ENCODE measurements at regions not wholly inside any gene's neighbourhood (a gene's known extent, or its start where the extent isn't known, plus 50 kb on each side); places are given as distances from the start of the nearest gene placed in this dataset.

DNA sequence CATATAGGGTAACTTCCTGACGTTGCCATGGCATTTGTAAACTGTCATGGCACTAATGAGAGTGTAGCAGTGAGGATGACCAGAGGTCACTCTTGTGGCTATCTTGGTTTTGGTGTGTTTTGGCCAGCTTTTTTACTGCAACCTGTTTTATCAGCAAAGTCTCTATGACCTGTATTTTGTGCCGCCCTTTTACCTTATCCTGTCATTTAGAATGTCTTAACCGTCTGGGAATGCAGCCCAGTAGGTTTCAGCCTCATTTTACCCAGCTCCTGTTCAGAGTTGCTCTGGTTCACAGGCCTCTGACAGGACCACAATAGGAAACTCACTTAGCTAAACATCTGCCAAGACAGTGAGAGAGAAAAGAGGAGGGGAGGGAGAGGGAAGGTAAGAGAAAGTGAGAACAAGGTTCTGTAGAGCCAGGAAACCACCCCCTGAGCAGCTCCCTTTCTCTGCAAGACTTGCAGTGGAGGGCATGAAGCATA, 64.8 kb upstream of the PLEKHG3 start:
- ATAC-seq (ENCODE audit: low FRiP score) (no peak), DNase-seq (no peak)
- intact Hi-C loops (cut with DNase I): loop anchor here (5.0 kb wide), 3 partner anchors 97 to 132 kb away; partner anchors contain the start of gene HSPA2 (in 1 of the 2)
- Histone ChIP-seq H3K4me3 (ENCODE audit: low read length in 2 of 2) (no peak overlapping the region), H3K9me3 (ENCODE audit: control insufficient read depth, low read length) (no peaks in the 10 kb centered on the region), H3K27ac (ENCODE audit: low read depth in 1 of 2, low read length in 2 of 2) (no peak overlapping the region), H3K36me3 (ENCODE audit: control insufficient read depth in 1 of 2, insufficient read depth in 2 of 2, low read length in 1 of 2) (no peaks in the 10 kb centered on the region), H3K4me1 (ENCODE audit: control insufficient read depth in 1 of 2, insufficient read depth in 2 of 2, low read length in 2 of 2) (no peaks in the 10 kb centered on the region), H3K27me3 (ENCODE audit: control insufficient read depth in 1 of 2, insufficient read depth in 2 of 2, low read length in 1 of 2) (no peaks in the 10 kb centered on the region)
- WGBS, 2 donors: 50 to 61% methylated on average over 3 of the region's 3 CpGs

DNA sequence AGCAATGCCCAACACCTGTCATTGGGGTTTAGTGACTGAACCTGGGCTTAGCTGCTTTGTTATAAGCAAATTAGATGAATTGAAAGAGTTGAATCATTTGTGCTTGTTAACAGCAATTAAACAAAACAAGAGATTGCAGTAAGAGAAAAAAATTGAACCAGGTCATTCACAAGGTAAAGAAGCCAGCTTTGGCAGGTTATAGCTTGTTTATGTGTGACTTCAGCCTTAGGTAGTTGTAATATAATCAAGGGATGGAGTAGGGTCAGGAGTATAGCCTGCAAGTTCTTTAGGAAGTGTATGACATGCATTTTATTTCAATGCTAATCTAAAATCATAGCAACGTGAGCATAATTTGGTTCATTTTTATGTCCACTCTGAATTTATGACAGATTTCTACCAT, 63.4 kb upstream of the PLEKHG3 start:
- ATAC-seq (ENCODE audit: low FRiP score) (no peak), DNase-seq (no peak)
- Histone ChIP-seq H3K27me3 (ENCODE audit: control insufficient read depth in 1 of 2, insufficient read depth in 2 of 2, low read length in 1 of 2) (no peaks in the 10 kb centered on the region), H3K36me3 (ENCODE audit: control insufficient read depth in 1 of 2, insufficient read depth in 2 of 2, low read length in 1 of 2) (no peaks in the 10 kb centered on the region), H3K9me3 (ENCODE audit: control insufficient read depth, low read length) (no peaks in the 10 kb centered on the region), H3K4me1 (ENCODE audit: control insufficient read depth in 1 of 2, insufficient read depth in 2 of 2, low read length in 2 of 2) (no peaks in the 10 kb centered on the region), H3K4me3 (ENCODE audit: low read length in 2 of 2) (no peak overlapping the region), H3K27ac (ENCODE audit: low read depth in 1 of 2, low read length in 2 of 2) (no peak overlapping the region)
- intact Hi-C loops (cut with DNase I): no loop called here
- WGBS, 2 donors: 90 to 94% methylated on average over 1 of the region's 1 CpG

DNA sequence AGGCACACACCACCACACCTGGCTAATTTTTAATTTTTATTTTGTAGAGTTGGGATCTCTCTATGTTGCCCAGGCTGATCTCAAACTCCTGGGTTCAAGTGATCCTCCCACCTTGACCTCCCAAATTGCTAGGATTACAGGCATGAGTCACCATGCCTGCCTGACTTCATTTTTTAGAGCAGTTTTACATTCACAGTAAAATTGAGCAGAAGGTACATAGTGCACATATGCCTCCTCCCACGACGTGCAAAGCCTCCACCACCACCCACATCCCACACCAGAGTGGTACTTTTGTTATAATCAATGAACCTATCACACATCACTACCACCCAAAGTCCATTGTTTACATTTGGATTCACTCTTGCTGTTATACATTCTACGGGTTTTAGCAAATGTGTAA, 62.5 kb upstream of the PLEKHG3 start:
- ATAC-seq (ENCODE audit: low FRiP score): no peak
- H3K27me3 ChIP-seq (ENCODE audit: control insufficient read depth in 1 of 2, insufficient read depth in 2 of 2, low read length in 1 of 2): no peaks in the 10 kb centered on the region
- no peaks in the 10 kb centered on the region for H3K4me1 ChIP-seq (ENCODE audit: control insufficient read depth in 1 of 2, insufficient read depth in 2 of 2, low read length in 2 of 2)
- WGBS, 2 donors: 84 to 87% methylated on average over 3 of the region's 3 CpGs
- H3K36me3 ChIP-seq (ENCODE audit: control insufficient read depth in 1 of 2, insufficient read depth in 2 of 2, low read length in 1 of 2): no peaks in the 10 kb centered on the region
- no peak overlapping the region for H3K4me3 ChIP-seq (ENCODE audit: low read length in 2 of 2)
- H3K9me3 ChIP-seq (ENCODE audit: control insufficient read depth, low read length): no peaks in the 10 kb centered on the region
- intact Hi-C loops (cut with DNase I): no loop called here
- no peak overlapping the region for H3K27ac ChIP-seq (ENCODE audit: low read depth in 1 of 2, low read length in 2 of 2)
- DNase-seq: no peak

GRCh38 chr14:64643709-64644108, 60.5 kb upstream of the PLEKHG3 start:
- H3K27ac ChIP-seq (ENCODE audit: low read depth in 1 of 2, low read length in 2 of 2): no peak overlapping the region
- H3K9me3 ChIP-seq (ENCODE audit: control insufficient read depth, low read length): no peaks in the 10 kb centered on the region
- no peak for ATAC-seq (ENCODE audit: low FRiP score)
- H3K27me3 ChIP-seq (ENCODE audit: control insufficient read depth in 1 of 2, insufficient read depth in 2 of 2, low read length in 1 of 2): no peaks in the 10 kb centered on the region
- no peak for DNase-seq
- no peaks in the 10 kb centered on the region for H3K4me1 ChIP-seq (ENCODE audit: control insufficient read depth in 1 of 2, insufficient read depth in 2 of 2, low read length in 2 of 2)
- no peak overlapping the region for H3K4me3 ChIP-seq (ENCODE audit: low read length in 2 of 2)
- WGBS, 2 donors: 78 to 96% methylated on average over 3 of the region's 3 CpGs
- H3K36me3 ChIP-seq (ENCODE audit: control insufficient read depth in 1 of 2, insufficient read depth in 2 of 2, low read length in 1 of 2): no peaks in the 10 kb centered on the region
- intact Hi-C loops (cut with DNase I): no loop called here

DNA sequence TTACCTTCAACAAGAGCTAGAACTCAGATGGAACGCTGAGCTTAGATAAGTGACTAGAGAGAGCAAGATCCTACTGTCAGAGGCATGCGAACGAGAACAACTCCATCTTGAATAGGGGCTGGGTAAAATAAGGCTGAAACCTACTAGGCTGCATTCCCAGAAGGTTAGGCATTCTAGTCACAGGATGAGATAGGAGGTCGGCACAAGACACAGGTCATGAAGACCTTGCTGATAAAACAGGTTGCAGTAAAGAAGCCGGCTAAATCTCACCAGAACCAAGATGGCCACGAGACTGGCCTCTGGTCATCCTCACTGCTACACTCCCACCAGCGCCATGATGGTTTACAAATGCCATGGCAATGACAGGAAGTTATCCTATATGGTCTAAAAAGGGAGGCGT, 59.6 kb upstream of the PLEKHG3 start:
- Histone ChIP-seq H3K4me3 (ENCODE audit: low read length in 2 of 2) (no peak overlapping the region), H3K36me3 (ENCODE audit: control insufficient read depth in 1 of 2, insufficient read depth in 2 of 2, low read length in 1 of 2) (no peaks in the 10 kb centered on the region), H3K4me1 (ENCODE audit: control insufficient read depth in 1 of 2, insufficient read depth in 2 of 2, low read length in 2 of 2) (no peaks in the 10 kb centered on the region), H3K27me3 (ENCODE audit: control insufficient read depth in 1 of 2, insufficient read depth in 2 of 2, low read length in 1 of 2) (no peaks in the 10 kb centered on the region), H3K27ac (ENCODE audit: low read depth in 1 of 2, low read length in 2 of 2) (no peak overlapping the region), H3K9me3 (ENCODE audit: control insufficient read depth, low read length) (no peaks in the 10 kb centered on the region)
- WGBS, 2 donors: 92 to 94% methylated on average over 8 of the region's 8 CpGs
- DNase-seq (no peak), ATAC-seq (ENCODE audit: low FRiP score) (no peak)
- intact Hi-C loops (cut with DNase I): no loop called here

- WGBS, 2 donors: 34 to 37% methylated on average over 10 of the region's 10 CpGs
- Histone ChIP-seq H3K27ac (ENCODE audit: low read depth in 1 of 2, low read length in 2 of 2) (peak overlapping the region in 1 of 2 donors; percentile 3), H3K9me3 (ENCODE audit: control insufficient read depth, low read length) (no peaks in the 10 kb centered on the region), H3K36me3 (ENCODE audit: control insufficient read depth in 1 of 2, insufficient read depth in 2 of 2, low read length in 1 of 2) (no peaks in the 10 kb centered on the region), H3K4me3 (ENCODE audit: low read length in 2 of 2) (no peak overlapping the region), H3K4me1 (ENCODE audit: control insufficient read depth in 1 of 2, insufficient read depth in 2 of 2, low read length in 2 of 2) (no peaks in the 10 kb centered on the region), H3K27me3 (ENCODE audit: control insufficient read depth in 1 of 2, insufficient read depth in 2 of 2, low read length in 1 of 2) (no peaks in the 10 kb centered on the region)
- no peak for DNase-seq
- intact Hi-C loops (cut with DNase I): no loop called here
- ATAC-seq (ENCODE audit: low FRiP score): peak; percentile 44
Observed at GRCh38 chr14:64645220-64645892, 58.9 kb upstream of the PLEKHG3 start.

DNA sequence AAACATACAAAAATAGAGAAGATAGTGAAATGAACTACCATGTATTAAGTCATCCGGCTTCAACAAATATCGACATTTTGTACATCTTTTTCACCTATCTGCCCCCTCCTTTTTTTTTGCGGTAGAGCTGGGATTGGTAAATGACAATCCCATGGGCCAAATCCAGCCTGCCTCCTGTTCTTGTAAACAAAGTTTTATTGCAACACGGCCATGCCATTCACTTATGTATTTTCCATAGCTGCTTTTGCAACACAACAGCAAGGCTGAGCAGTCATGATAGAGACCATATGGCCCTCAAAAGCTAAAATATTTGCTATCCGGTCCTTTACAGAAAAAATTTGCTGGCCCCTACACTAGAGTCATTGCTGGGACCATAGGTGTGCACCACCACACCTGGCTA, 58.1 kb upstream of the PLEKHG3 start:
- H3K27ac ChIP-seq (ENCODE audit: low read depth in 1 of 2, low read length in 2 of 2): no peak overlapping the region

GRCh38 chr14:64649383-64649998, 54.7 kb upstream of the PLEKHG3 start:
- DNase-seq: no peak

More for the DNA sequence above, 58.1 kb upstream of the PLEKHG3 start:
- Histone ChIP-seq H3K36me3 (ENCODE audit: control insufficient read depth in 1 of 2, insufficient read depth in 2 of 2, low read length in 1 of 2) (no peaks in the 10 kb centered on the region), H3K4me3 (ENCODE audit: low read length in 2 of 2) (no peak overlapping the region), H3K9me3 (ENCODE audit: control insufficient read depth, low read length) (no peaks in the 10 kb centered on the region), H3K4me1 (ENCODE audit: control insufficient read depth in 1 of 2, insufficient read depth in 2 of 2, low read length in 2 of 2) (no peaks in the 10 kb centered on the region), H3K27me3 (ENCODE audit: control insufficient read depth in 1 of 2, insufficient read depth in 2 of 2, low read length in 1 of 2) (no peaks in the 10 kb centered on the region)
- 70 to 73% methylated on average over 5 of the region's 5 CpGs for WGBS, 2 donors
- intact Hi-C loops (cut with DNase I): no loop called here
- DNase-seq: no peak
- ATAC-seq (ENCODE audit: low FRiP score): no peak

GRCh38 chr14:64653900-64654245, 50.4 kb upstream of the PLEKHG3 start:
- peak overlapping the region in 1 of 2 donors; percentile 12 for H3K27ac ChIP-seq (ENCODE audit: low read depth in 1 of 2, low read length in 2 of 2)
- DNase-seq: no peak
- no peak overlapping the region for H3K4me3 ChIP-seq (ENCODE audit: low read length in 2 of 2)
- intact Hi-C loops (cut with DNase I): no loop called here
- peaks cover 0 to 3% of the 10 kb centered on the region in 2 donors for H3K4me1 ChIP-seq (ENCODE audit: control insufficient read depth in 1 of 2, insufficient read depth in 2 of 2, low read length in 2 of 2)
- H3K9me3 ChIP-seq (ENCODE audit: control insufficient read depth, low read length): no peaks in the 10 kb centered on the region
- no peaks in the 10 kb centered on the region for H3K36me3 ChIP-seq (ENCODE audit: control insufficient read depth in 1 of 2, insufficient read depth in 2 of 2, low read length in 1 of 2)
- 88 to 90% methylated on average over 5 of the region's 5 CpGs for WGBS, 2 donors
- no peak for ATAC-seq (ENCODE audit: low FRiP score)
- no peaks in the 10 kb centered on the region for H3K27me3 ChIP-seq (ENCODE audit: control insufficient read depth in 1 of 2, insufficient read depth in 2 of 2, low read length in 1 of 2)

More at GRCh38 chr14:64649383-64649998, 54.7 kb upstream of the PLEKHG3 start:
- ATAC-seq (ENCODE audit: low FRiP score): no peak
- no peaks in the 10 kb centered on the region for H3K36me3 ChIP-seq (ENCODE audit: control insufficient read depth in 1 of 2, insufficient read depth in 2 of 2, low read length in 1 of 2)
- peaks cover 0 to 3% of the 10 kb centered on the region in 2 donors for H3K4me1 ChIP-seq (ENCODE audit: control insufficient read depth in 1 of 2, insufficient read depth in 2 of 2, low read length in 2 of 2)
- intact Hi-C loops (cut with DNase I): no loop called here
- no peak overlapping the region for H3K27ac ChIP-seq (ENCODE audit: low read depth in 1 of 2, low read length in 2 of 2)
- no peak overlapping the region for H3K4me3 ChIP-seq (ENCODE audit: low read length in 2 of 2)
- no peaks in the 10 kb centered on the region for H3K9me3 ChIP-seq (ENCODE audit: control insufficient read depth, low read length)
- WGBS, 2 donors: 76% methylated on average over 13 of the region's 13 CpGs
- no peaks in the 10 kb centered on the region for H3K27me3 ChIP-seq (ENCODE audit: control insufficient read depth in 1 of 2, insufficient read depth in 2 of 2, low read length in 1 of 2)
